ENCODE measurements at regions not wholly inside any gene's neighbourhood (a gene's known extent, or its start where the extent isn't known, plus 50 kb on each side); places are given as distances from the start of the nearest gene placed in this dataset.

- Histone ChIP-seq H3K79me1 (ENCODE audit: insufficient read depth, low read depth, low read length, poor library complexity, severe bottlenecking) (no peaks in the 10 kb centered on the region), H4K8ac (replicated peaks; ENCODE audit: insufficient read length, low read depth, low read length) (no peak overlapping the region), H2AK5ac (ENCODE audit: insufficient read length, low read length) (no peak overlapping the region), H3K4me1 (ENCODE audit: insufficient read depth, low read length) (no peaks in the 10 kb centered on the region), H4K5ac (ENCODE audit: insufficient read length, low read depth, low read length) (no peak overlapping the region), H3K27ac (ENCODE audit: insufficient read length, low read depth, low read length) (no peak overlapping the region), H2BK20ac (ENCODE audit: low read depth, low read length, poor library complexity, severe bottlenecking) (no peak overlapping the region), H3K23me2 (ENCODE audit: insufficient read length, low read depth, low read length, poor library complexity, severe bottlenecking) (no peaks in the 10 kb centered on the region), H3K27me3 (ENCODE audit: insufficient read depth, low read length) (no peaks in the 10 kb centered on the region), H4K91ac (ENCODE audit: insufficient read length, low read depth, low read length) (no peak overlapping the region), H3K9me3 (ENCODE audit: control insufficient read depth, low read depth, low read length) (no peaks in the 10 kb centered on the region), H3K23ac (ENCODE audit: insufficient read length, low read depth, low read length) (no peak overlapping the region), H3K18ac (ENCODE audit: insufficient read length, low read depth, low read length) (no peak overlapping the region), H3T11ph (ENCODE audit: low read length) (no peak overlapping the region), H3K14ac (ENCODE audit: insufficient read depth, low read length) (no peak overlapping the region), H2BK12ac (ENCODE audit: insufficient read length, low read depth, low read length) (no peak overlapping the region), H3K9ac (ENCODE audit: extremely low read depth, insufficient read length, low read length) (no peak overlapping the region), H3K79me2 (ENCODE audit: insufficient read depth, low read length) (no peaks in the 10 kb centered on the region), H3K56ac (ENCODE audit: insufficient read length, low read depth, low read length) (no peak overlapping the region), H2AFZ (ENCODE audit: low read length) (no peak overlapping the region), H3K4ac (ENCODE audit: low read depth, low read length) (no peak overlapping the region), H2BK120ac (ENCODE audit: low read depth, low read length, poor library complexity, severe bottlenecking) (no peak overlapping the region), H3K4me2 (ENCODE audit: insufficient read depth, insufficient read length, low read length) (no peak overlapping the region), H2BK5ac (ENCODE audit: insufficient read length, low read length) (no peak overlapping the region), H2BK15ac (ENCODE audit: low read depth, low read length) (no peak overlapping the region), H4K20me1 (ENCODE audit: control insufficient read depth, insufficient read depth, insufficient read length) (no peaks in the 10 kb centered on the region)
- Mint-ChIP-seq H3K4me1 (no peaks in the 10 kb centered on the region), H3K9me3 (peaks cover 17 to 27% of the 10 kb centered on the region in 2 experiments; a peak in 4 of 5 replicates), H3K27me3 (ENCODE audit: low read depth) (no peaks in the 10 kb centered on the region), H3K36me3 (ENCODE audit: insufficient read depth in 1 of 3, low read depth in 3 of 3) (peaks cover 2 to 18% (median 3%) of the 10 kb centered on the region in 3 experiments; a peak in 4 of 7 replicates), H3K27ac (no peak overlapping the region), H3K4me3 (no peak overlapping the region)
- DNase-seq: no peak
- no peak for TF ChIP-seq CTCF (conservative IDR thresholded peaks at IDR 0.05)
- no CpG with 5 or more reads among the region's 11 CpGs for WGBS (ENCODE audit: extremely low coverage, insufficient read length, low lambda C conversion rate)
Observed at GRCh38 chr5:110134963-110135935, 445.5 kb downstream of the MAN2A1 start.

Measured in H9 (cell line).